Common myeloid progenitor, CD34-positive (primary cell): ENCODE measurements at regions not wholly inside any gene's neighbourhood (a gene's known extent, or its start where the extent isn't known, plus 50 kb on each side); places are given as distances from the start of the nearest gene placed in this dataset.

Experiments
- CTCF ChIA-PET: fragments of 350-600 bp; sonication (Branson Sonifier 250); formaldehyde crosslinking; loops from one replicate; lab custom pipeline; 2021; ENCODE audit warnings: antibody characterized with exemption; lab: Charles Lee
- POLR2A ChIA-PET: fragments of 350-600 bp; sonication (Branson Sonifier 250); formaldehyde crosslinking; loops from one replicate; lab custom pipeline; 2021; ENCODE audit warnings: antibody characterized with exemption; lab: Charles Lee
- DNase-seq, 3 donors: peaks; one replicate each; pipeline versions ENCODE4 v3.0.0 to v3.0.0-alpha.2; 2013
- H3K27ac ChIP-seq, 2 experiments: 1 replicate in 1 of 2; 2 replicates in 1 of 2; pipeline ENCODE4 v1.7.0; 2013; ENCODE audit warnings: inconsistent platforms in 2 of 2, low read length in 2 of 2, mild to moderate bottlenecking in 2 of 2, low read depth in 1 of 2, moderate library complexity in 1 of 2; ENCODE audit not compliant: severe bottlenecking in 2 of 2, insufficient read depth in 1 of 2, poor library complexity in 1 of 2
- H3K27me3 ChIP-seq, 5 experiments: replicated peaks in 2 of 5; 1 replicate in 3 of 5; 2 replicates in 2 of 5; pipeline versions ENCODE4 v1.6.1 to v1.7.0; 2013; ENCODE audit warnings: low read length in 4 of 5, mild to moderate bottlenecking in 2 of 5, moderate library complexity in 2 of 5, inconsistent platforms in 1 of 5; ENCODE audit not compliant: insufficient read depth in 5 of 5, control insufficient read depth in 4 of 5
- H3K36me3 ChIP-seq, 4 experiments: 1 replicate in 2 of 4; 2 replicates in 2 of 4; pipeline versions ENCODE4 v1.6.1 to v1.7.0; 2013; ENCODE audit warnings: low read length in 3 of 4, control low read depth in 1 of 4, mild to moderate bottlenecking in 1 of 4; ENCODE audit not compliant: control insufficient read depth in 4 of 4, insufficient read depth in 4 of 4
- H3K4me1 ChIP-seq, 4 experiments: 1 replicate in 3 of 4; 2 replicates in 1 of 4; pipeline versions ENCODE4 v1.6.1 to v1.7.1; 2013; ENCODE audit warnings: low read length in 3 of 4, mild to moderate bottlenecking in 3 of 4, control low read depth in 1 of 4, inconsistent platforms in 1 of 4, moderate library complexity in 1 of 4; ENCODE audit not compliant: control insufficient read depth in 4 of 4, insufficient read depth in 4 of 4; ENCODE audit errors: control extremely low read depth in 1 of 4
- H3K4me3 ChIP-seq, 7 experiments: 1 replicate in 4 of 7; 2 replicates in 3 of 7; pipeline versions ENCODE4 v1.5.1 to v1.7.0; 2013; ENCODE audit warnings: mild to moderate bottlenecking in 7 of 7, low read length in 6 of 7, moderate library complexity in 6 of 7, inconsistent platforms in 2 of 7, low read depth in 2 of 7, control low read depth in 1 of 7; ENCODE audit not compliant: insufficient read depth in 4 of 7, control insufficient read depth in 1 of 7; ENCODE audit errors: extremely low read depth in 1 of 7
- H3K9me3 ChIP-seq, 5 experiments: 1 replicate in 4 of 5; 2 replicates in 1 of 5; pipeline versions ENCODE4 v1.6.1 to v1.7.1; 2013; ENCODE audit warnings: low read length in 4 of 5, mild to moderate bottlenecking in 2 of 5, inconsistent platforms in 1 of 5, low read depth in 1 of 5, moderate library complexity in 1 of 5; ENCODE audit not compliant: control insufficient read depth in 4 of 5, insufficient read depth in 2 of 5; ENCODE audit errors: control extremely low read depth in 1 of 5
- WGBS: methylation state at CpG from one replicate; pipeline ENCODE4 v1.1.5; 2013; ENCODE audit not compliant: insufficient coverage; 5-methylcytosine and 5-hydroxymethylcytosine counted together

GRCh38 chr16:79998143-79998542 is 397.6 kb upstream of the MAF start:
- 94% methylated on average over 2 of the region's 4 CpGs for WGBS
- H3K4me3 ChIP-seq: no peak overlapping the region
- CTCF ChIA-PET: interaction anchor here (1.3 to 1.5 kb wide), 2 partner anchors 9 to 29 kb away, joined by 3 to 4 read pairs; no protein-coding TSS in a partner anchor
- no peaks in the 10 kb centered on the region for H3K4me1 ChIP-seq
- H3K27me3 ChIP-seq: no peaks in the 10 kb centered on the region
- DNase-seq: no peak
- no peaks in the 10 kb centered on the region for H3K36me3 ChIP-seq
- no peaks in the 10 kb centered on the region for H3K9me3 ChIP-seq
- POLR2A ChIA-PET: no interaction called here
- H3K27ac ChIP-seq: no peak overlapping the region

GRCh38 chr16:79997257-79997656 is 396.7 kb upstream of the MAF start:
- no peak overlapping the region for H3K27ac ChIP-seq
- no peaks in the 10 kb centered on the region for H3K9me3 ChIP-seq
- DNase-seq: peak; percentile 10 to 25 (median 24)
- H3K4me3 ChIP-seq: no peak overlapping the region
- H3K27me3 ChIP-seq: no peaks in the 10 kb centered on the region
- H3K36me3 ChIP-seq: no peaks in the 10 kb centered on the region
- POLR2A ChIA-PET: no interaction called here
- H3K4me1 ChIP-seq: no peaks in the 10 kb centered on the region
- 98% methylated on average over 5 of the region's 6 CpGs for WGBS
- CTCF ChIA-PET: interaction anchor here (1.5 to 1.6 kb wide), 2 partner anchors 30 to 80 kb away, joined by 3 to 4 read pairs; no protein-coding TSS in a partner anchor

GRCh38 chr16:79996321-79996720 is 395.8 kb upstream of the MAF start:
- CTCF ChIA-PET: interaction anchor here (1.0 to 1.6 kb wide), 2 partner anchors 41 to 81 kb away, joined by 3 read pairs; no protein-coding TSS in a partner anchor
- WGBS: 89% methylated on average over 1 of the region's 3 CpGs
- Histone ChIP-seq H3K4me1 (no peaks in the 10 kb centered on the region), H3K36me3 (no peaks in the 10 kb centered on the region), H3K4me3 (no peak overlapping the region), H3K27me3 (no peaks in the 10 kb centered on the region), H3K9me3 (no peaks in the 10 kb centered on the region), H3K27ac (no peak overlapping the region)
- POLR2A ChIA-PET: no interaction called here
- no peak for DNase-seq

GRCh38 chr16:79995315-79995714 is 394.8 kb upstream of the MAF start:
- H3K9me3 ChIP-seq: no peaks in the 10 kb centered on the region
- H3K27ac ChIP-seq: no peak overlapping the region
- no peak for DNase-seq
- ChIA-PET POLR2A (no interaction called here), CTCF (no interaction called here)
- no peak overlapping the region for H3K4me3 ChIP-seq
- WGBS: 91% methylated on average over 6 of the region's 7 CpGs
- H3K36me3 ChIP-seq: no peaks in the 10 kb centered on the region
- H3K4me1 ChIP-seq: no peaks in the 10 kb centered on the region
- H3K27me3 ChIP-seq: no peaks in the 10 kb centered on the region

GRCh38 chr16:79994418-79994817 is 393.9 kb upstream of the MAF start:
- CTCF ChIA-PET: interaction anchor here (1.2 kb wide), 1 partner anchor 90 kb away, joined by 3 read pairs; no protein-coding TSS in a partner anchor
- Histone ChIP-seq H3K27ac (no peak overlapping the region), H3K4me1 (peaks cover 0 to 5% (median under 1%) of the 10 kb centered on the region in 4 experiments), H3K9me3 (no peaks in the 10 kb centered on the region), H3K4me3 (no peak overlapping the region), H3K27me3 (no peaks in the 10 kb centered on the region), H3K36me3 (no peaks in the 10 kb centered on the region)
- POLR2A ChIA-PET: no interaction called here
- 98% methylated on average over 5 of the region's 5 CpGs for WGBS
- DNase-seq: no peak

GRCh38 chr16:79993629-79994209 is 393.2 kb upstream of the MAF start:
- peaks cover 0 to 10% (median 3%) of the 10 kb centered on the region in 4 experiments for H3K4me1 ChIP-seq
- H3K4me3 ChIP-seq: no peak overlapping the region
- no peak overlapping the region for H3K27ac ChIP-seq
- H3K27me3 ChIP-seq: no peaks in the 10 kb centered on the region
- CTCF ChIA-PET: interaction anchor here (0.7 to 1.2 kb wide), 2 partner anchors 9 to 91 kb away, joined by 3 read pairs; no protein-coding TSS in a partner anchor
- POLR2A ChIA-PET: no interaction called here
- WGBS: 98% methylated on average over 5 of the region's 5 CpGs
- no peaks in the 10 kb centered on the region for H3K9me3 ChIP-seq
- DNase-seq: no peak
- no peaks in the 10 kb centered on the region for H3K36me3 ChIP-seq

GRCh38 chr16:79991969-79992368 is 391.4 kb upstream of the MAF start:
- Histone ChIP-seq H3K27ac (no peak overlapping the region), H3K36me3 (no peaks in the 10 kb centered on the region), H3K27me3 (no peaks in the 10 kb centered on the region), H3K9me3 (no peaks in the 10 kb centered on the region), H3K4me3 (no peak overlapping the region), H3K4me1 (peaks cover 0 to 10% (median 3%) of the 10 kb centered on the region in 4 experiments)
- CTCF ChIA-PET: no interaction called here
- 100% methylated on average over 1 of the region's 4 CpGs for WGBS
- POLR2A ChIA-PET: no interaction called here
- DNase-seq: no peak
